Mesendoderm (in vitro differentiated cells): ENCODE measurements at regions not wholly inside any gene's neighbourhood (a gene's known extent, or its start where the extent isn't known, plus 50 kb on each side); places are given as distances from the start of the nearest gene placed in this dataset.

ENCODE experiments used
- DNase-seq: peaks from one replicate; pipeline ENCODE4 v3.0.0; 2013
- H2AK5ac ChIP-seq: 2 replicates; pipeline ENCODE4 v1.6.1; 2013; ENCODE audit warnings: low read length, inconsistent platforms
- H2BK120ac ChIP-seq: 2 replicates; pipeline ENCODE4 v1.6.1; 2013; ENCODE audit warnings: low read depth, mild to moderate bottlenecking, low read length, moderate library complexity, mixed read lengths
- H2BK15ac ChIP-seq: replicated peaks from 2 replicates; pipeline ENCODE4 v1.6.1; 2013; ENCODE audit warnings: low read depth, mild to moderate bottlenecking, moderate library complexity
- H2BK5ac ChIP-seq: 2 replicates; pipeline ENCODE4 v1.6.1; 2013; ENCODE audit warnings: low read length, inconsistent platforms
- H3K18ac ChIP-seq: 2 replicates; pipeline ENCODE4 v1.6.1; 2013; ENCODE audit warnings: mild to moderate bottlenecking, low read length, mixed read lengths
- H3K23ac ChIP-seq: one replicate; pipeline ENCODE4 v1.6.1; 2013; ENCODE audit warnings: low read length
- H3K27ac ChIP-seq: 2 replicates; pipeline ENCODE4 v1.5.1; 2013; ENCODE audit warnings: low read depth, mild to moderate bottlenecking, inconsistent platforms, low read length, moderate library complexity
- H3K27me3 ChIP-seq: 2 replicates; pipeline ENCODE4 v1.6.1; 2013; ENCODE audit warnings: low read length, control low read depth, mild to moderate bottlenecking, inconsistent platforms; ENCODE audit not compliant: insufficient read depth, poor library complexity
- H3K36me3 ChIP-seq: 2 replicates; pipeline ENCODE4 v1.6.1; 2013; ENCODE audit warnings: low read length, inconsistent platforms; ENCODE audit not compliant: control insufficient read depth, insufficient read depth
- H3K4ac ChIP-seq: one replicate; pipeline ENCODE4 v1.6.1; 2013; ENCODE audit warnings: low read depth, mild to moderate bottlenecking, low read length, moderate library complexity
- H3K4me1 ChIP-seq: 2 replicates; pipeline ENCODE4 v1.6.1; 2013; ENCODE audit warnings: low read depth, low read length, inconsistent platforms; ENCODE audit not compliant: control insufficient read depth
- H3K4me2 ChIP-seq: 2 replicates; pipeline ENCODE4 v1.6.1; 2013; ENCODE audit warnings: low read length
- H3K4me3 ChIP-seq: 2 replicates; pipeline ENCODE4 v1.5.1; 2013; ENCODE audit warnings: mild to moderate bottlenecking, low read length
- H3K56ac ChIP-seq: one replicate; pipeline ENCODE4 v1.6.1; 2013; ENCODE audit warnings: low read length
- H3K79me1 ChIP-seq: 2 replicates; pipeline ENCODE4 v1.6.1; 2013; ENCODE audit warnings: low read length, inconsistent platforms
- H3K79me2 ChIP-seq: 2 replicates; pipeline ENCODE4 v1.6.1; 2013; ENCODE audit warnings: mild to moderate bottlenecking, low read length; ENCODE audit not compliant: control insufficient read depth, insufficient read depth
- H3K9ac ChIP-seq: 2 replicates; pipeline ENCODE4 v1.6.1; 2013; ENCODE audit warnings: low read length, inconsistent platforms
- H4K5ac ChIP-seq: one replicate; pipeline ENCODE4 v1.6.1; 2013; ENCODE audit warnings: low read length
- H4K8ac ChIP-seq: one replicate; pipeline ENCODE4 v1.6.1; 2013; ENCODE audit warnings: low read depth, mild to moderate bottlenecking, control low read depth, low read length, moderate library complexity
- WGBS: extraction: QIAGEN DNeasy Blood & Tissue Kit; methylation state at CpG from one replicate; pipeline ENCODE4 v1.1.7; 2013; ENCODE audit warnings: low lambda C conversion rate, missing lambda C conversion rate; ENCODE audit not compliant: insufficient coverage; ENCODE audit errors: extremely low coverage; 5-methylcytosine and 5-hydroxymethylcytosine counted together

DNA sequence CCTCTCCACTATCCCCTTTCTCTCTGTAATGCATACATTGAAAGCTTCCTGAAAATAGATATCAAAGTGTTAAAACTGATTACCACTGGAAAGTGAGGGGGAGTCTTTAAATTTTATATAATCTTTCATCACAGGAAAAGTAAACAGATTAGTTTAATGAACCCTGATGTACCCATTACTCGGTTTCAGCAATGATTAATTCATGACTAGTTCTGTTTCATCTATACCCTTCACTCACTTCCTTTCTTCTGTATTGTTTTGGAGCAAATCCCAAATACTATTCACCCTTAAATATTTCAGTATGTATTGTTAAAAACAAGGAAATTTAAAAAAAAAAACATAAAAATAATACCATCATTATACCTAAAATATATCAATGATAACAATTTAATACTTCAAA lies 67.3 kb upstream of the TMCC3 start:
- Histone ChIP-seq H3K27ac (no peak overlapping the region), H3K4ac (no peak overlapping the region), H3K23ac (no peak overlapping the region), H3K4me1 (no peaks in the 10 kb centered on the region), H4K8ac (no peak overlapping the region), H3K4me2 (no peak overlapping the region), H4K5ac (no peak overlapping the region), H3K4me3 (no peak overlapping the region), H2BK15ac (no peak overlapping the region), H2AK5ac (no peak overlapping the region), H2BK5ac (no peak overlapping the region), H3K36me3 (no peaks in the 10 kb centered on the region), H3K79me2 (no peaks in the 10 kb centered on the region), H2BK120ac (no peak overlapping the region), H3K56ac (no peak overlapping the region), H3K27me3 (no peaks in the 10 kb centered on the region), H3K18ac (no peak overlapping the region), H3K9ac (no peak overlapping the region), H3K79me1 (no peaks in the 10 kb centered on the region)
- DNase-seq = no peak
- no CpG with 5 or more reads among the region's 1 CpG for WGBS

DNA sequence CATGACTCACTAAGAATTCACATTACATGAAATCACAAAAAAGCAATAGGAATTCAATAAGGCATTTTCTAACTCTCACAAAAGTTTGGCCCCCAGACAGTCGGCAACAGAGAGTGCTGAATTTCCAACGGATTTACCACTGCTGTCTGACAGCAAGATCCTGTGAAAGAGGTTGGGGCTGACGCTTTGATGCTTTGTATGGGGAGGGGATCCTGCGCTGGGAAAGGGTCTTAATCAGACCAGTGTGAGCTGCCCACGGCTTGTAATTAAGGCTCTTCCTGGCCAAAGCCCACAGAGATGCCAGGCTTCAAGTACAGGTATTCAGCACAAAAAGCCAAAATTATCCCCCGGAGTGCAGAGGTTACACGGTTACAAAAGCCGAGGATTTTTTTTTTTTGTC lies 66.8 kb upstream of the TMCC3 start:
- Histone ChIP-seq H4K5ac (no peak overlapping the region), H3K4me1 (no peaks in the 10 kb centered on the region), H3K27ac (no peak overlapping the region)

DNA sequence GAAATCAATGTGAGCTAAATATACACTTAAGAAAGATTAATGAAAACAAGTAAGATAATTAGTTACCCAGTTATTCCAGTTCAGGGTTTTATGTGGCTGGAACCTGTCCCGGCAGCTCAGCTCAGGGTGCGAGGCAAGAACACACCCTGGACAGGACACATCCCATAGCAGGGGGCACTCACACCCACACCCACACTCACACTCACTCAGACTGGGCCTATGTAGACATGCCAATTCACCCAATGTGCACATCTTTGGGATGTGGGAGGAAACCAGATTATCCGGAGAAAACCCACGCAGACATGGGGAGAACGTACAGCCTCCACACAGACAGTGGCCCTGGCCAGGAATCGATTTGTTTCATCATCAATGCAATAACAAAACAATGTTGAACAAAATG lies 66.0 kb upstream of the TMCC3 start:
- Histone ChIP-seq H3K4me1 (no peaks in the 10 kb centered on the region), H2BK120ac (no peak overlapping the region), H4K8ac (no peak overlapping the region), H2BK5ac (no peak overlapping the region), H3K9ac (no peak overlapping the region), H2AK5ac (no peak overlapping the region), H3K36me3 (no peaks in the 10 kb centered on the region), H3K79me2 (no peaks in the 10 kb centered on the region), H3K27ac (no peak overlapping the region), H2BK15ac (no peak overlapping the region), H3K23ac (no peak overlapping the region), H3K18ac (no peak overlapping the region), H3K27me3 (no peaks in the 10 kb centered on the region), H3K79me1 (no peaks in the 10 kb centered on the region), H3K4me3 (no peak overlapping the region), H3K4me2 (no peak overlapping the region), H3K4ac (no peak overlapping the region), H3K56ac (no peak overlapping the region), H4K5ac (no peak overlapping the region)
- no CpG with 5 or more reads among the region's 6 CpGs for WGBS
- no peak for DNase-seq

More for the DNA sequence above, 66.8 kb upstream of the TMCC3 start:
- no peaks in the 10 kb centered on the region for H3K27me3 ChIP-seq
- no peak overlapping the region for H3K56ac ChIP-seq
- no peaks in the 10 kb centered on the region for H3K36me3 ChIP-seq
- DNase-seq = no peak
- no peaks in the 10 kb centered on the region for H3K79me2 ChIP-seq
- H2BK5ac ChIP-seq = no peak overlapping the region
- no peak overlapping the region for H2BK120ac ChIP-seq
- no peak overlapping the region for H3K4me3 ChIP-seq
- no peak overlapping the region for H2AK5ac ChIP-seq
- no peak overlapping the region for H4K8ac ChIP-seq
- H3K4ac ChIP-seq = no peak overlapping the region
- no peak overlapping the region for H3K23ac ChIP-seq
- no peak overlapping the region for H3K4me2 ChIP-seq
- no peak overlapping the region for H3K9ac ChIP-seq
- H3K79me1 ChIP-seq = no peaks in the 10 kb centered on the region
- WGBS = no CpG with 5 or more reads among the region's 8 CpGs
- H3K18ac ChIP-seq = no peak overlapping the region
- H2BK15ac ChIP-seq = no peak overlapping the region

DNA sequence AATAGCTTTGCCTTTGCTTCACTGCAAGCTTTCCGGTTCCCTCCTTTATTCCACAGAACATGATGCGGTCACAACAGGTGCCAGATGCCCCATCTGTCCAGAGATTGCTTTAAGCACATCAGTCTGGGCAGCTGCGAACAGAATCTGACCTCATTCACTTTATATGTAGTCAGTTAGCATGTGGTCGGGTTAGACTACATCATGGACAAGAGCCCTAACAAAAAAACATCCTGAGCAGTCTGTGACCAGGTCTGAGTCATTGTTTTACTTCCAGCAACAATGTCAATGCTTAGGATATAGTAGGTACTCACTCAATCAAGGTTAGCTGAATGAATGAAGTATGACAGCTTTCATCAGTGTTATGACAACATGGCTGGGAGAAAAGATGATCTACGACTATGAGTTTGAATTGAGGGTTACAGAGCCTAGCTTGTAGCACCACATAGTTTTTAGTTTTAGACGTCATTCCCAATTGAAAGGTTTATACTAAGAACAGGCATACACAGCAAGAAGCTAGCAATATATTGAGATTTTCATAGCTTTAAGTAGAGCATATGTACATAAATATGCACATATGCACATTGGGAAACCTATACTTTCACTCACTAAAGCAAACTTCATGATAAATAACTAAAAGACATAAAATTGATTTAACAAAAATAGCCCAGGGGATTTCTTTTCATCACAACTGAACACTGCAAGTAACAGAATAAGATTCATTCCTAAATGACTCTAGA lies 64.2 kb upstream of the TMCC3 start:
- H3K27ac ChIP-seq = no peak overlapping the region

DNA sequence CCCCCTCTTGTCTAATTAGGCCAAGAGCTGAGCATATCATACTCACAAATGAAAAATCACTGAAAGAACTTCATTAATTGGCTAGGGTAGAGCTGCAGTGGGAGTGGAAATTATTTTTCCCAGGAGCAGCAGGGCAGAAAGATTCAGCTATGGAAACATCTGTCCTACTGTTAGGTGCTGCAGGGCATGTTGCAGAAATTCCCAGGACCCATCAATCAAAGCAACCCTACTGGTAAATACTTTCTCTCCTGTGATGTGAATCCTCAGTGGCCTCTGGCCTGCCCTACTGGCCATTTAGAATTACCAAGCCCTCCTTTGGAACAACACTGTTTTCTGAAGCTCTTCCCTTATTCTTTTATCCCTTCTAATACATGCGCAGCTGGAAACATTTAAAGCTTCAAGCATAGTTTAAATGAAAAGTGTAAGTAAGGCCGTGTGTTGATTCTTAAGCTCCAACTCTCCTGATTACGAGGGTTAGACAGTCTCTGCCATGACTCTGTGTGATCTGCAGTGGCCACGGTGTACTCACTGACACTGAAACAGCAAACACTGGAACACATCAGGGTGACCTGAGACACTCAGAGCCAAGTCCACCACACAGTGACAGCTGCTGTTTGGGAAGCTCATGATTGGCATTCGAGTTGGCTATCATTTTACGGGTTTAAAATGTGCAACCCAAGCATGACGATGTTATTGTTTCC lies 62.6 kb upstream of the TMCC3 start:
- no peak for DNase-seq
- Histone ChIP-seq H4K5ac (no peak overlapping the region), H3K27me3 (no peaks in the 10 kb centered on the region), H3K4me3 (no peak overlapping the region), H3K18ac (no peak overlapping the region), H2BK5ac (no peak overlapping the region), H3K36me3 (no peaks in the 10 kb centered on the region), H3K4ac (no peak overlapping the region), H3K79me2 (no peaks in the 10 kb centered on the region), H3K4me1 (no peaks in the 10 kb centered on the region), H3K23ac (no peak overlapping the region), H3K9ac (no peak overlapping the region), H4K8ac (no peak overlapping the region), H2AK5ac (no peak overlapping the region), H3K56ac (no peak overlapping the region), H3K79me1 (no peaks in the 10 kb centered on the region), H2BK120ac (no peak overlapping the region), H3K27ac (no peak overlapping the region), H2BK15ac (no peak overlapping the region), H3K4me2 (no peak overlapping the region)
- WGBS = no CpG with 5 or more reads among the region's 7 CpGs

More for the DNA sequence above, 64.2 kb upstream of the TMCC3 start:
- no peak overlapping the region for H3K4me2 ChIP-seq
- no peak overlapping the region for H3K4ac ChIP-seq
- H3K9ac ChIP-seq = no peak overlapping the region
- H2BK5ac ChIP-seq = no peak overlapping the region
- no peaks in the 10 kb centered on the region for H3K36me3 ChIP-seq
- H3K18ac ChIP-seq = no peak overlapping the region
- H3K23ac ChIP-seq = no peak overlapping the region
- H3K4me3 ChIP-seq = no peak overlapping the region
- H2BK15ac ChIP-seq = no peak overlapping the region
- H4K8ac ChIP-seq = no peak overlapping the region
- no CpG with 5 or more reads among the region's 6 CpGs for WGBS
- H2AK5ac ChIP-seq = no peak overlapping the region
- H3K27me3 ChIP-seq = no peaks in the 10 kb centered on the region
- no peak overlapping the region for H3K56ac ChIP-seq
- no peak for DNase-seq
- no peaks in the 10 kb centered on the region for H3K79me1 ChIP-seq
- no peak overlapping the region for H2BK120ac ChIP-seq
- H3K79me2 ChIP-seq = no peaks in the 10 kb centered on the region
- no peaks in the 10 kb centered on the region for H3K4me1 ChIP-seq
- H4K5ac ChIP-seq = no peak overlapping the region
